Glutamatergic neuron (in vitro differentiated cells): ENCODE measurements at regions not wholly inside any gene's neighbourhood (a gene's known extent, or its start where the extent isn't known, plus 50 kb on each side); places are given as distances from the start of the nearest gene placed in this dataset.
"Not testable (repeated sequence)": the region's sequence is repeated elsewhere in the genome, so short reads cannot be mapped to it uniquely, and the experiment has no call there.

Experiments
- DNase-seq: peaks from one replicate; pipeline ENCODE4 v3.0.0; 2022
- H3K27ac Mint-ChIP-seq: one replicate; pipeline ENCODE4 v1.8.0; 2020; ENCODE audit warnings: mild to moderate bottlenecking, mixed read lengths, inconsistent platforms; ENCODE audit not compliant: unreplicated experiment
- H3K27me3 Mint-ChIP-seq: one replicate; pipeline ENCODE4 v1.8.0; 2020; ENCODE audit warnings: mild to moderate bottlenecking, moderate library complexity, mixed read lengths, inconsistent platforms; ENCODE audit not compliant: unreplicated experiment
- H3K36me3 Mint-ChIP-seq: one replicate; pipeline ENCODE4 v1.8.0; 2020; ENCODE audit warnings: mild to moderate bottlenecking, mixed read lengths, inconsistent platforms; ENCODE audit not compliant: unreplicated experiment
- H3K4me1 Mint-ChIP-seq: one replicate; pipeline ENCODE4 v1.8.0; 2020; ENCODE audit warnings: mild to moderate bottlenecking, low read depth, mixed read lengths, inconsistent platforms; ENCODE audit not compliant: unreplicated experiment
- H3K4me3 Mint-ChIP-seq: one replicate; pipeline ENCODE4 v1.8.0; 2020; ENCODE audit warnings: mild to moderate bottlenecking, mixed read lengths, inconsistent platforms; ENCODE audit not compliant: unreplicated experiment
- H3K9me3 Mint-ChIP-seq: one replicate; pipeline ENCODE4 v1.8.0; 2020; ENCODE audit warnings: mild to moderate bottlenecking, moderate library complexity, mixed read lengths, inconsistent platforms; ENCODE audit not compliant: unreplicated experiment
- TF ChIP-seq, protein P1 (sequence below): fragments of 200-600 bp; sonication (generic); IDR thresholded peaks from one replicate; pipeline ENCODE4 v1.5.0; 2021; ENCODE audit not compliant: partially characterized antibody, unreplicated experiment

GRCh38 chr4:146107587-146108240, 67.8 kb upstream of the LSM6 start:
- H3K27me3 Mint-ChIP-seq: no peaks in the 10 kb centered on the region
- TF ChIP-seq, protein P1, sequence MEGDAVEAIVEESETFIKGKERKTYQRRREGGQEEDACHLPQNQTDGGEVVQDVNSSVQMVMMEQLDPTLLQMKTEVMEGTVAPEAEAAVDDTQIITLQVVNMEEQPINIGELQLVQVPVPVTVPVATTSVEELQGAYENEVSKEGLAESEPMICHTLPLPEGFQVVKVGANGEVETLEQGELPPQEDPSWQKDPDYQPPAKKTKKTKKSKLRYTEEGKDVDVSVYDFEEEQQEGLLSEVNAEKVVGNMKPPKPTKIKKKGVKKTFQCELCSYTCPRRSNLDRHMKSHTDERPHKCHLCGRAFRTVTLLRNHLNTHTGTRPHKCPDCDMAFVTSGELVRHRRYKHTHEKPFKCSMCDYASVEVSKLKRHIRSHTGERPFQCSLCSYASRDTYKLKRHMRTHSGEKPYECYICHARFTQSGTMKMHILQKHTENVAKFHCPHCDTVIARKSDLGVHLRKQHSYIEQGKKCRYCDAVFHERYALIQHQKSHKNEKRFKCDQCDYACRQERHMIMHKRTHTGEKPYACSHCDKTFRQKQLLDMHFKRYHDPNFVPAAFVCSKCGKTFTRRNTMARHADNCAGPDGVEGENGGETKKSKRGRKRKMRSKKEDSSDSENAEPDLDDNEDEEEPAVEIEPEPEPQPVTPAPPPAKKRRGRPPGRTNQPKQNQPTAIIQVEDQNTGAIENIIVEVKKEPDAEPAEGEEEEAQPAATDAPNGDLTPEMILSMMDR: no peak
- no peak for DNase-seq
- no peak overlapping the region for H3K4me3 Mint-ChIP-seq
- H3K36me3 Mint-ChIP-seq: peaks cover 5% of the 10 kb centered on the region
- no peaks in the 10 kb centered on the region for H3K4me1 Mint-ChIP-seq
- no peaks in the 10 kb centered on the region for H3K9me3 Mint-ChIP-seq
- H3K27ac Mint-ChIP-seq: no peak overlapping the region

DNA sequence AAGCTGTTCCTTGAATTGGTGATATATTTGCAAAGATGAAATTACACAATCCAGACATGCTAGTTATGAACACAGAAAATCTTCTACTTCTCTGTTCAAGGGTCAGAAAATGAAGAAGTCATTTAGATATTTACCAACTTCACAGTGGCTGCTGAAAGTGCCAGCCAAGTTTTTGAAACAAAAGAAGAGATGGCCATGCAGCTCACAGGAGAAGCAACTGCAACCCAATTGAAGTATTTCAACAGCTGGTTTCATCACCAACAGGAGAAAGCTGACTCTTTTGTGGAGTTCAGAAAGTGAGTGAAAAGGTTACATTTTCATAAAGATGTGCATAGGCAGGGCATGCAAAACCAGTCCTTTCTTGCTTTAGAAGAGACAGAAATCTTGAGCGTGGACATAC, 70.1 kb upstream of the LSM6 start:
- Mint-ChIP-seq H3K4me3 (no peak overlapping the region), H3K36me3 (peaks cover 5% of the 10 kb centered on the region), H3K9me3 (peaks cover 1% of the 10 kb centered on the region), H3K27me3 (no peaks in the 10 kb centered on the region), H3K27ac (no peak overlapping the region), H3K4me1 (no peaks in the 10 kb centered on the region)
- TF ChIP-seq, protein P1: no peak
- DNase-seq: no peak

- H3K4me1 Mint-ChIP-seq: no peaks in the 10 kb centered on the region
- H3K27me3 Mint-ChIP-seq: no peaks in the 10 kb centered on the region
- H3K36me3 Mint-ChIP-seq: peaks cover 5% of the 10 kb centered on the region
- no peak overlapping the region for H3K4me3 Mint-ChIP-seq
- peaks cover 1% of the 10 kb centered on the region for H3K9me3 Mint-ChIP-seq
- no peak overlapping the region for H3K27ac Mint-ChIP-seq
- TF ChIP-seq, protein P1: no peak
- DNase-seq: no peak
Observed at GRCh38 chr4:146104541-146104940, 71.0 kb upstream of the LSM6 start.

DNA sequence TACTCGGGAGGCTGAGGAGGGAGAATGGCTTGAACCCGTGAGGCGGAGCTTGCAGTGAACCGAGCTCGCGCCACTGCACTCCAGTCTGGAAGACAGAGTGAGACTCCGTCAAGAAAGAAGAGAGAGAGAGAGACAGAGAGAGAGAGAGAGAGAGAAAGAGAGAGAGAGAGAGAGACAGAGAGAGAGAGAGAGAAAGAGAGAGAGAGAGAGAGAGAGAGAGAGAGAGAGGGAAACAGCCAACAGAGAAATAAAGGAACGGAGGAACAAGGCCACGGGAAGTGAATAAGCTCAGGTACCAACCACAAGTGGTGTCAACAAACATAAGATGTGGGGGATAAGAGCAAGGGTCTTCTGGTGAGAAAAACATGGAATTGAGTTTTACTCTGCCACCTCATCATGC, 71.5 kb upstream of the LSM6 start:
- not testable (repeated sequence) for H3K9me3 Mint-ChIP-seq, H3K4me3 Mint-ChIP-seq, H3K36me3 Mint-ChIP-seq, DNase-seq, H3K4me1 Mint-ChIP-seq, H3K27me3 Mint-ChIP-seq, H3K27ac Mint-ChIP-seq

DNA sequence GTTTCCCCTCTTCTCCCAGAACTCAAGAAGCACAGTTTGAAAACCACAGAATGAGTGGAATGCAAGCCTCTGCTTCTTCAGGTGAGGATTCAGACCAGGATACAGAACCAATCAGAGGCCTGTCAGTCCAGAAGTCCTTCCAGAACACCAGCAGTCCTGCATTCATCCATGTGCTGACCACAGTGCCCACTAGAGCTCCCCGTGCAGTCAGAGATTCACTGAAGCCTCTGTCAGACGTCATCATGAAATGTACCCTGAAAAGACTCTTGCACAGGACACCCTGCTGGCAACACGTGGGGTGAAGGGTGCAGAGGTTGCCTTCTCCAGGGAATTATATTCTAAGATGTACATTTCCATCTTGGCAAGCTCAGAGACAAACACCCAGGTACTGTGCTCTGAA, 75.9 kb upstream of the LSM6 start:
- Mint-ChIP-seq H3K36me3 (peaks cover 5% of the 10 kb centered on the region), H3K4me3 (no peak overlapping the region), H3K27ac (no peak overlapping the region), H3K9me3 (peaks cover 1% of the 10 kb centered on the region), H3K27me3 (no peaks in the 10 kb centered on the region), H3K4me1 (no peaks in the 10 kb centered on the region)
- no peak for DNase-seq
- TF ChIP-seq, protein P1: no peak
